Ovary (tissue), 3 donors: ENCODE measurements at regions not wholly inside any gene's neighbourhood (a gene's known extent, or its start where the extent isn't known, plus 50 kb on each side); places are given as distances from the start of the nearest gene placed in this dataset.

Experiments used
- CTCF ChIP-seq, 3 donors: fragments of 450-650 bp in 2 of 3; fragments of 200-600 bp in 1 of 3; IDR thresholded peaks; one replicate each; pipeline versions ENCODE4 v1.5.1 to v1.8.0; 2016 to 2022; ENCODE audit warnings: antibody characterized with exemption in 3 of 3, mild to moderate bottlenecking in 1 of 3
- EP300 ChIP-seq: sonication (generic); formaldehyde crosslinking; IDR thresholded peaks from one replicate; pipeline ENCODE4 v1.6.1; 2017; ENCODE audit warnings: antibody characterized with exemption
- POLR2A ChIP-seq: fragments of 450-650 bp; IDR thresholded peaks from one replicate; pipeline ENCODE4 v1.6.1; 2017; ENCODE audit warnings: antibody characterized with exemption, mild to moderate bottlenecking, moderate library complexity
- donor health status: DM: no; HTN: no; CAD: no.

GRCh38 chr4:82125787-82126297, 247.9 kb downstream of the HNRNPD start:
- TF ChIP-seq CTCF (IDR thresholded peaks at IDR 0.05): no peak
- TF ChIP-seq EP300: no peak
- no peak for TF ChIP-seq POLR2A
